Calu3 (cell line): ENCODE measurements at regions not wholly inside any gene's neighbourhood (a gene's known extent, or its start where the extent isn't known, plus 50 kb on each side); places are given as distances from the start of the nearest gene placed in this dataset.
A peak's percentile ranks its signal among the peaks of the same experiment; 100 is the strongest.

Experiments used
- BruUV-seq: library from RNA; stranded (reverse); fragments of 400-500 nt; replicated peaks from 2 replicates; lab custom pipeline; 2021; lab: Mats Ljungman, UMichigan
- CTCF ChIA-PET: fragments of 300-600 bp; sonication (Branson Sonifier 250); formaldehyde crosslinking; loops from one replicate; lab custom pipeline; 2022; ENCODE audit warnings: antibody characterized with exemption; lab: Charles Lee
- DNase-seq: peaks from one replicate; pipeline ENCODE4 v3.0.0; 2022
- H3K27ac Mint-ChIP-seq: one replicate; pipeline ENCODE4 v1.8.0; 2022; ENCODE audit warnings: mixed read lengths; ENCODE audit not compliant: unreplicated experiment
- H3K27me3 Mint-ChIP-seq: one replicate; pipeline ENCODE4 v1.8.0; 2022; ENCODE audit warnings: mixed read lengths; ENCODE audit not compliant: unreplicated experiment
- H3K36me3 Mint-ChIP-seq: one replicate; pipeline ENCODE4 v1.8.0; 2022; ENCODE audit warnings: mild to moderate bottlenecking, moderate library complexity, mixed read lengths; ENCODE audit not compliant: insufficient read depth, unreplicated experiment
- H3K4me1 Mint-ChIP-seq: one replicate; pipeline ENCODE4 v1.8.0; 2022; ENCODE audit warnings: mild to moderate bottlenecking, low read depth, mixed read lengths; ENCODE audit not compliant: unreplicated experiment
- H3K4me3 Mint-ChIP-seq: one replicate; pipeline ENCODE4 v1.8.0; 2022; ENCODE audit warnings: mild to moderate bottlenecking, low read depth, moderate library complexity, mixed read lengths; ENCODE audit not compliant: unreplicated experiment
- H3K9me3 Mint-ChIP-seq: one replicate; pipeline ENCODE4 v1.8.0; 2022; ENCODE audit warnings: low read depth, mixed read lengths; ENCODE audit not compliant: unreplicated experiment
- intact Hi-C: fragments of 100-400 bp; cut with micrococcal nuclease; formaldehyde crosslinking; loops from one replicate; pipeline ENCODE4 v1.10.0; 2022; ENCODE audit not compliant: unreplicated experiment
- TF ChIP-seq, protein P1 (sequence below): fragments of 200-600 bp; IDR thresholded peaks from one replicate; pipeline ENCODE4 v1.8.0; 2022; ENCODE audit warnings: antibody characterized with exemption; ENCODE audit not compliant: unreplicated experiment

DNA sequence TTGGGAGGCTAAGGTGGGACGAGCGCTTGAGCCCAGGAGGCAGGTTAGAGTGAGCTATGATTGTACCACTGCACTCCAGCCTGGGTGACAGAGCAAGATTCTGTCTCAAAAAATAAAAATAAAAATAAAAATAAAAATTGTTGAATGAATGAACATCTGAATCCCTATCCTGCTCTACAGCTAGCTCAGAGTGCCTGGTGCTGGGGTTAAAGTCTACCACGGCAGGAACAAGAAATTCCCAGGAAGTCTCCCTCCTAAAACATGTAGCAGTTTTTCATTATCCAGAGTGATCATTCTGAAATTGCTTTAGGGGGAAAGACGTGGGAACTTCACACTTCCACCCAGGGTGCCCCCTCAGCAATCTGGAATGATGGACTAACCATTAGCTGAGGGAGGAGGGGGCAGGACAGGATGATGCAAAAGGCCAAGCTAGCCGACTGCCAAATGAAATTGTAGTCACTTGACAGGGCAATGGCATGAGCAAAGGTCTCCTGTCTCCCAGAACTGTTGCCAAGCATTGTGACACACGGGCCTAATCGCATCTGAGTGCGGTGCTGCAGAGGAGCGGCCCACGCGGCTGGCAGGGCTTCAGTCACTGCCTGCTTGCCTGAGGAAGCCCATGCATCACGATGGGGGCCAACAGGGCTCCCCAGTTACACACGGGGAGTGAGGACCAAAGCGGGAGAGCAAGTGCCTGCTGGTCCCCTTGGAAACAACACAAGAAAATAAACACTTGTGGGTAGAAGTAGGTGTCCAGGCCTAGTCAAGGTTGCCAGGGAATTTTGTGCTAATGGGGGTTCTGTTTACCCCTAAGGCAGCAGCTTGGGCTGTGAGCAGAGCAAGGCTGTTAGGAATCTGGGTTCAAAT lies 85.7 kb downstream of the NENF start:
- TF ChIP-seq, protein P1, sequence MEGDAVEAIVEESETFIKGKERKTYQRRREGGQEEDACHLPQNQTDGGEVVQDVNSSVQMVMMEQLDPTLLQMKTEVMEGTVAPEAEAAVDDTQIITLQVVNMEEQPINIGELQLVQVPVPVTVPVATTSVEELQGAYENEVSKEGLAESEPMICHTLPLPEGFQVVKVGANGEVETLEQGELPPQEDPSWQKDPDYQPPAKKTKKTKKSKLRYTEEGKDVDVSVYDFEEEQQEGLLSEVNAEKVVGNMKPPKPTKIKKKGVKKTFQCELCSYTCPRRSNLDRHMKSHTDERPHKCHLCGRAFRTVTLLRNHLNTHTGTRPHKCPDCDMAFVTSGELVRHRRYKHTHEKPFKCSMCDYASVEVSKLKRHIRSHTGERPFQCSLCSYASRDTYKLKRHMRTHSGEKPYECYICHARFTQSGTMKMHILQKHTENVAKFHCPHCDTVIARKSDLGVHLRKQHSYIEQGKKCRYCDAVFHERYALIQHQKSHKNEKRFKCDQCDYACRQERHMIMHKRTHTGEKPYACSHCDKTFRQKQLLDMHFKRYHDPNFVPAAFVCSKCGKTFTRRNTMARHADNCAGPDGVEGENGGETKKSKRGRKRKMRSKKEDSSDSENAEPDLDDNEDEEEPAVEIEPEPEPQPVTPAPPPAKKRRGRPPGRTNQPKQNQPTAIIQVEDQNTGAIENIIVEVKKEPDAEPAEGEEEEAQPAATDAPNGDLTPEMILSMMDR = no peak
- Mint-ChIP-seq H3K36me3 (peaks cover 5% of the 10 kb centered on the region), H3K9me3 (no peaks in the 10 kb centered on the region), H3K4me1 (peaks cover 9% of the 10 kb centered on the region), H3K27ac (peak overlapping the region; percentile 72), H3K4me3 (no peak overlapping the region), H3K27me3 (no peaks in the 10 kb centered on the region)
- CTCF ChIA-PET = interaction anchor here (1.2 kb wide), 3 partner anchors 14 to 63 kb away, joined by 3 to 5 read pairs (median 3); no protein-coding TSS in a partner anchor
- BruUV-seq = no TSS peak
- intact Hi-C loops = no loop called here
- DNase-seq = peak; percentile 76

DNA sequence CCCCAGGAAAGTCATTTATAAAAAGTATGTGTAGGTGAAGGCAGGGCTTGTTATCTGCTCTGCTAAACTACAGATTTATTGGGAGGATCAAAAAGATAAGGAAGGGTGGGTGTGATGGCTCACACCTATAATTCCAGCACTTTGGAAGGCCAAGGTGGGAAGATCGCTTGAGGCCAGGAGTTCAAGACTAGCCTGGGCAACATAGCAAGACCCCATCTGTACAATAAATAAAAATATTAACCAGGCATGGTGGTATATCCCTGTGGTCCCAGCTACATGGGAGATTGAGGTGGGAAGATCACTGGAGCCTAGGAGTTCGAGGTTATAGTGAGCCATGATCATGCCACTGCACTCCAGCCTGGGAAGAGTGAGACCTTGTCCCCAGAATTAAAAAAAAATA lies 86.4 kb downstream of the NENF start:
- intact Hi-C loops = no loop called here
- no peak for DNase-seq

DNA sequence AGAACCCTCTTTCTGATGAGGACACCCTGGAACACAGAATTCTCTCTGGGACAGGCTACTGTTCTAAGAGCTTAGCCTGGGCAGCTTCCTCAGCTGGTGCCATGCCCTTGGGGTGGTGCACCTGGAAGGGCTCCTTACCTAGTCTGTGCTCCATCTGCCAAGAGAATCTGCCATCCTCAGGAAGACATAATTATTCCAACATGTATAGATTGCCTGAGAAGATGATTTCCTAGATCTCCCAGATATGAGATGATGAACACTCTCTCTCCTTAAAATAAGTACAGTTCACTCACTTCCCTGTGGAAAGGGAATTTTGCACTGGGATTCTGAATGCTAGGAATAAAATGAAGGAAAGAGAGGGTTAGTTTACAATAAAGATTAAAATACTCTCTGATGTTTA lies 87.6 kb downstream of the NENF start:
- intact Hi-C loops = no loop called here
- H3K9me3 Mint-ChIP-seq = no peaks in the 10 kb centered on the region
- DNase-seq = no peak
- CTCF ChIA-PET = no interaction called here
- peaks cover 9% of the 10 kb centered on the region for H3K4me1 Mint-ChIP-seq
- peaks cover 5% of the 10 kb centered on the region for H3K36me3 Mint-ChIP-seq
- TF ChIP-seq, protein P1 = no peak
- no TSS peak for BruUV-seq
- no peak overlapping the region for H3K4me3 Mint-ChIP-seq
- no peaks in the 10 kb centered on the region for H3K27me3 Mint-ChIP-seq
- no peak overlapping the region for H3K27ac Mint-ChIP-seq

More for the DNA sequence above, 86.4 kb downstream of the NENF start:
- no peak overlapping the region for H3K4me3 Mint-ChIP-seq
- TF ChIP-seq, protein P1 = no peak
- CTCF ChIA-PET = interaction anchor here (1.2 kb wide), 2 partner anchors 14 to 63 kb away, joined by 3 read pairs; no protein-coding TSS in a partner anchor
- peaks cover 9% of the 10 kb centered on the region for H3K4me1 Mint-ChIP-seq
- H3K27me3 Mint-ChIP-seq = no peaks in the 10 kb centered on the region
- H3K9me3 Mint-ChIP-seq = no peaks in the 10 kb centered on the region
- no TSS peak for BruUV-seq
- peaks cover 5% of the 10 kb centered on the region for H3K36me3 Mint-ChIP-seq
- H3K27ac Mint-ChIP-seq = peak overlapping the region; percentile 72

DNA sequence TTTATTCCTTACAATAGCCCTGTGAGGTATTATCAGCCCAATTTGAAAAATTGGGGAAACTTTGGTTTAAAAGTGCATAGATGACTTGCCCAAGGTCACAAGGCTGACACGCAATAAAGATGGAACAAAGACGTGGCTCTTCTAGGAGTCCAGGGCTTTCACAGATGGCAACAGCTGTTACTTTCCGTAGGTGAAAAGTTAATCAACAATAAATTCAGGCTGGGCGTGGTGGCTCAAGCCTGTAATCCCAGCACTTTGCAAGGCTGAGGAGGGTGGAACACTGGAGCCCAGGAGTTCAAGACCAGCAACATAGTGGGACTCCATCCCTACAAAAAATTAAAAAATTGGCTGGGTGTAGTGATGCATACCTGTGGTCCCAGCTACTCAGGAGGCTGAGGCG lies 87.8 kb upstream of the ATF3 start:
- Mint-ChIP-seq H3K36me3 (peaks cover 5% of the 10 kb centered on the region), H3K27ac (no peak overlapping the region), H3K4me3 (no peak overlapping the region), H3K4me1 (peaks cover 9% of the 10 kb centered on the region), H3K9me3 (no peaks in the 10 kb centered on the region), H3K27me3 (no peaks in the 10 kb centered on the region)
- BruUV-seq = no TSS peak
- DNase-seq = no peak
- TF ChIP-seq, protein P1 = no peak
- CTCF ChIA-PET = no interaction called here
- intact Hi-C loops = no loop called here
